HG03025 (cell line): ENCODE measurements at regions not wholly inside any gene's neighbourhood (a gene's known extent, or its start where the extent isn't known, plus 50 kb on each side); places are given as distances from the start of the nearest gene placed in this dataset.
"Not testable (repeated sequence)": the region's sequence is repeated elsewhere in the genome, so short reads cannot be mapped to it uniquely, and the experiment has no call there.

Experiments used
- ATAC-seq: cut with Tn5 transposase; IDR thresholded peaks from one replicate; pipeline ENCODE4 v1.9.1; 2021; ENCODE audit warnings: mild to moderate bottlenecking, moderate library complexity; ENCODE audit not compliant: unreplicated experiment, low FRiP score

GRCh38 chr2:89106369-89107019 is 415.0 kb downstream of the RPIA start:
- peak; percentile 51 for ATAC-seq

DNA sequence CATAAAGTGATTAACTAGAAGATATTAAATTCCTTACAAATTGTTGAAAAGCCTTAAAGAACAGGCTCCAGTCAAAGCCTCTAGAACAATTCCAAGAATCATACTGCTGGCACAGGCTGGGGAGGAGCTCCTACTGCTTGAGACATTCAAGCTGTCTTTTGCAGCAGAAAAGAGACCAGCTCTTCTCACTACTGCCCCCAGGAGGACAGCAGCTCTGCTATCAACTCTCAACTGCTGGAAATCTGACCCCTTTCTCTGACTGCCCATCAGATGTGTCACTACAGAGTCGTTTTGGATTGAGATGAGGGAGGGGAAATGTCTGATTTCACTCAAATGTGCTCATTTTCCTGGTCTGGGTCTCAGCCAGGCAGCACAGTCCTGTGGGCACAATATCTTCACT is 421.0 kb downstream of the RPIA start:
- ATAC-seq, result not testable (repeated sequence)

DNA sequence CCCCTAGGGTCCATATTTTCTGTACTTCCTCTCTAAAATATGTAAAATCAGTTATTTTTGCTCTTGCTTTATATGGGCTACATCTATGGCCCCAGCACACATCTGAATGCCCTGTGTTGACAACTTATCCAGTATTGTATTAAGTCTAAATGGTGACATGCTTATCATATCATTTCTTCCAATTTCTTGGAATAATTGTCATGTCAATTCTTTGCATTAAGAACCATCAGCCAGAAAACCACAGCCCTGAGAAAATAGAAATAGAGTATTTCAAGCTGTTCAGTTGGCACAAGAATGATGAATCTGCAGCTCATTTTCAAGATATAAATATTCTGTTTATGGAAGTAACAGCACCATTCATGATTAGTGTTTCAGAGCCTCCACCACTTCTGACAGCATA is 421.8 kb downstream of the RPIA start:
- ATAC-seq, result not testable (repeated sequence)

GRCh38 chr2:89129440-89129839 is 438.0 kb downstream of the RPIA start:
- ATAC-seq, result not testable (repeated sequence)

DNA sequence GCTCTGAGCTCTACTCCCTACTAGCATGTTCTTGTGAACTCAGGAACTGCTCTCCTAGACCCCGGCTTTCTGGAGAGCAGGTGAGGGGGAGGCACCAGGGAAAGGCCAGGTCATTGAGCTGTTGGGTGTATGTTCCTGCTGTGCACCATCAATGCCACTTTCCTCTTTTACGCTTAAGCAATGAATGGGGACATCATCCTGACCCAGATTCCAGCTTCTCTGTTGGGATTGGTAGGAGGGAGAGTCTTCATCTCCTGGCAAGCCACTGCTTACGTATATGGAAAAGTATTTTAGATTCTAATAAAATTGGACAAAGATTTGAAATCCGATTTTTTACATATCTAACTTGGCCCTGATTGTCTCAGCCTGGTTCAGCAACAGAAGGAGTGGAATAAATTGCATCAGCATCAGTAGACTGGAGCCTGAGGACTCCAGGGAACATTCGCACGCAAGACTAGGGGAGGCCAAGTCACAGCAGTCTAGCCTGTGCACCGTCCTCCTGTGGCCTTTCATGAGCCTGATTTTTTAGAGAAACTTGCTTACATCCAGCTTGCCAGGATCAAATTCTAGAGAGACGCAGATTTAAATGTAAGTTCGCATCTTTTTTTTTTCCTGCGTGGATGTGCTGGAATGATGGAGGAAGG is 439.3 kb downstream of the RPIA start:
- ATAC-seq, result not testable (repeated sequence)

DNA sequence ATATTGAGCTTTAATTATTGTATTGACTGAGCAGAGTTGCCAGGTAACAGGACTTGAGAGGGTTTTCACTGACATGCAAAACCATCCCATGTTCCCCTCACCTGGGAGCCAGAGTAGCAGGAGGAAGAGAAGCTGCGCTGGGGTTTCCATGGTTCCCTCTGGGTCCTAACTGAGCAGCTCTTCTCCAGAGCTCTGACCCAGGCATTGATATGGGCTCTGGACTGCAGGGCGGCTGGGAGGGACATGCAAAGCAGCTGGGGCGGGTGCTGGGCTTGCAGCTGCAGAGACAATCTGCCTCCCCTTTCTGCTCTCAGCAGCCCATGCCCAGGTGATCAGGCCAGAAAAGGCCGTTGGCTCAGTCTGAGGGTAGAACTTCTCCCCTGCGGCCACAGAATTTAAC is 451.5 kb downstream of the RPIA start:
- ATAC-seq, result not testable (repeated sequence)

DNA sequence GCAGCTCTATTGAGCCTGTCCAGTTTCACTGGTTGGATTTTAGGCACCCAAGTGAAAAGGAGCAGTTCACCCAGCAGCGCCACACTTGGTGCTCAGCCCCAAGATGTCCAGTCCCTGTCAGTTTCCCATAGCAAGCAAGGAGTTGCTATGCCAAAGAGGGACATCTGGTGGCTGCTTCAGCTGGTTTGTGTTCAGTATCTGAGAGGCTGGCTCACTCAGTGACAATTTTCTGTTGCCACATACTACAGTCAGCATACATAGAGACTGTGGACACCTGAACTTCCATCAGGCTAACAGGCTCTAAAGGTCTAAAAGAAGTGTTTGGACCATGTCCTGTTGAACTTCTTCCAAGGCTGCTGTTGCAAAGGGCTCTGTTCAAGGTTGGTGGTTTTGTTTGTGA is 453.9 kb downstream of the RPIA start:
- ATAC-seq, result not testable (repeated sequence)

DNA sequence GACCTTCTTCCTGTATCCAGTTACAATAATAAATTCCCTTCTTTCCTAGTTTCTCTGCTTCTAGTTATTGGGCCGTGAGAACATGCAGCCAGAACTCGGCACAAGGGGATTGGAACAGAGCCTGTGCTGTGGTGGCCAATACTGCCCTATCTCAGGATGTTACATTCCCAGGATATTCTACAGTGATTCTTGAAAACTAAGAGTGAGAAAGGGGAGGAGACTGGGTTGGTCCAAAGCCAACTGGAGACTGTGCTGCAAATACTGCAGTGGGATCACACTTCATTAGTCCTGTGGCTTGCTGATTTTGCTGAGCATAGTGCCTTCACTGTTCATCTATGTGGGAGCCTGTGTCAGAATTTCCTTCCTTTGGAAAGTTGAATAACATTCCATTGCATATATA is 456.8 kb downstream of the RPIA start:
- ATAC-seq, result not testable (repeated sequence)

GRCh38 chr2:89151699-89152098 is 460.2 kb downstream of the RPIA start:
- not testable (repeated sequence) for ATAC-seq

GRCh38 chr2:89152501-89152900 is 461.0 kb downstream of the RPIA start:
- ATAC-seq, result not testable (repeated sequence)

- ATAC-seq, result not testable (repeated sequence)
These were observed 461.7 kb downstream of the RPIA start for GRCh38 chr2:89153210-89153609.

DNA sequence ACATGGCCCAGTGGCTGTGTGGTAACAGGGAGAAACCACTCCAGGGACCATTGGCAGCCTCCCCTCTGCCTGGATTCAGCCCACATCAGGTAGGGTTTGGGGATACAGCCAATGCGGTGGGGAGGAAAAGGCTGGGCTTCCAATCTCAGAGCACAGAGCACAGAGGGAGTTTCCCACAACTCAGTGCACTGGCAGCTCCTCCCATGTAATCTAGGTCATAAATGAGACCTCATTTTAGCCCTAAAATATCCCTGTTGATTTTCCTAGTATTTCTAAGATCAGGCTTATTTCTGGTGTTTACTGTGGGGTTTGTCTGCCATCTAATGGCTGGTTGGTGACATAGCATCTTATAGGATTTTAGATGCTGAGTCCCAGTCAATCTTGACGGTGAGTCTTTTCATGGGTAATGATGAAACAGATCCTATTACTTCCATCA is 462.8 kb downstream of the RPIA start:
- ATAC-seq, result not testable (repeated sequence)

DNA sequence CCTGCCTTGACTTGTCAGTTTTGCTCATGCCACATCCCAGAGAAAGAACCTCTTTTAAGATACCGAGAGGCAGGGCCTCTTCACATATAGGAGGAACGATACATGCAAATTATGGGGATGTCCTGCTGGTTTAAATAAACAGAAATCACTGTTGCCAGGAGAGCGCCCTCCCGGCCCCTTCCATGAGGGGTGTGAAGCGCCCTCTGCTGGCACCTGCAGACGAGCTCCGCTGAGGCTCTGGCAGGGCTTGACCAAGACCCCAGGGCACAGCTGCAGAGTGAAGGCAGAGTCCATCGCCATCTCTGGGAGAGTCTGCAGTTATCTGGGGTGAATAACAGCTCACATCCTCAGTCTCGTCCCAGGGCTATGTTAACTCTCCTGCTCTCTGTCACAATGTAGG is 468.8 kb downstream of the RPIA start:
- ATAC-seq, result not testable (repeated sequence)

DNA sequence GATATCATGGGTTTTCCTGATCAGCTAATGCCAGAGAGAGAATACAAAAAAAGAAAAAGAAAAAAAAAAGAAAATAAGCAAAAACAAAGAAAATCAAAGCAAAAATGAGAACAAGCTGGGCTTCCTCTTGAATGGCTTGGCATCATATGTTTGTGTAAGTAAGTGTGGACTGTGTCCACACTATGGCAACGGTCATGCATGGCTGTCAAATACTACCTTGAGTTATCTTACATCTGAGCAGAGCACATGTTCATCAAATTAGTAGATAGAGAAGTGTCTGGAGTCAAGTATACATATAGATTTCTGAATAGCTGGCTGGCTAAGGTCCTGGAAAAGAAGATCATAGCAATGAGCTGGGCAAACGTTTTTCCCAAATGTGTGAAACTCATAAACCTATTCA is 470.2 kb downstream of the RPIA start:
- not testable (repeated sequence) for ATAC-seq

DNA sequence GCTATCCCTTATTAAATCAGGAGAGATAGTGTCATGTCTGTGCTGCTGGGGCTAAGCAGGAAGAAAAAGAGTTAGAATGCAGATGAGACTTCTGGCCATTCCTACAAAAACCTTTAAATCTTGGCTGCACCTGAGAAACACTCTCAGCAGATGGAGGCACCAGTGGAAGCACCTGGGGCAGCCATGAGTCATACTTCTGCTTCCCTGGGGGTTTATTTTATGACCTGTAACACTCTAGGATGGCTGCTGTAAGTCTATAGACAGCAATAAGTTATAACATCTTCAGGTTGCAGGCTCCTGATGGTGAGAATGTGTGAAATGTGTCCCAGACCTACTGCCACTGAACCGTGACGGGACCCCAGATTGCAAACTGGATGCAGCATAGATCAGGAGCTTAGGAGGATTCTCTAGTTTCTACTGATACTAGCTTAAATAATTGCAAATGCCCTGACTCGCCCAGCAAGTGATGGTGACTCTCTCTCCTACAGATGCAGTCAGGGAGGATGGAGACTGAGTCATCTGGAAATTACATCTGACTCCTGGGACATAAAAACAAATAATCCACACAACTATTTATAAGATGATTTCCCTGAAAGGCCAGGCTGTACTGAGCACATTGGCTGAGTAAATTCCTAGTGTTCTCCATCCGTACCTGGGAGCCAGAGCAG is 479.2 kb downstream of the RPIA start:
- not testable (repeated sequence) for ATAC-seq

GRCh38 chr2:89171174-89171519 is 479.7 kb downstream of the RPIA start:
- ATAC-seq, result not testable (repeated sequence)

DNA sequence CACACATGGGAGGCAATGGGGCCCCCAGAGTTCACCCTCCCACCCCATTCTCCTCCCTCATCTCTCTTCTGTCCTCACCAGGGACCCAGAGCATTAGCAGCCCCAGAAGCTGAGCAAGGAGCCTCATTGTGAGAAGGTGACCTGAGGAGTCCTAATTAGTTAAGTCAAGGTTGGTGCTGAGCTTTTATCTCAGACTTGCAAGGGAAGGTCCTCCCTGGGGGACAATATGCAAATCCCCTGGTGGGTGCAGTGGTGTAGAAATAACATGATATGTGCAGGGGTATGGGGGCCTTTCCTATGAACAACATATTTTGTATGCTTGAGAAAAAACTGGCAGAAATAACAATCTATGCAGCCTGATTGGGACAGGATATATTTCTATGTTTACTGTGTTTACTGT is 485.5 kb downstream of the RPIA start:
- ATAC-seq, result not testable (repeated sequence)

DNA sequence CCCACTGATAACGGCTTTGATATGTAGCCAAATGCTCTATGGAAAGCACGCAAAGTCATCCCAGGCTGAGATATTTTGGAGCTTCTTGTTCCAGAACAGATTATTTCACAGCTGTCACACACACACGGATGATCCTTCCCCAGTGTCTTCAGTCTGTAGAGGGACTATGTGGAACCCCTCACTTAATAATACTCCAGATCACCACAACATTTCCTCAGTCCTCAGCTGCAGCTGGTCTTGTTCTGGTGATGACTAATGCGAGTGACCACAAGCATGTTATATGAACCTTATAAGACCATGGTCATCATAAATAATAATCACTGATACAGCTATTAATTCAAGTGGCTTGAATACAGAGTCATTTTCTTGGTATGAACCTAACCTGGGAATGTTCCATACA is 490.7 kb downstream of the RPIA start:
- not testable (repeated sequence) for ATAC-seq

GRCh38 chr2:89184746-89185145 is 493.3 kb downstream of the RPIA start:
- not testable (repeated sequence) for ATAC-seq

DNA sequence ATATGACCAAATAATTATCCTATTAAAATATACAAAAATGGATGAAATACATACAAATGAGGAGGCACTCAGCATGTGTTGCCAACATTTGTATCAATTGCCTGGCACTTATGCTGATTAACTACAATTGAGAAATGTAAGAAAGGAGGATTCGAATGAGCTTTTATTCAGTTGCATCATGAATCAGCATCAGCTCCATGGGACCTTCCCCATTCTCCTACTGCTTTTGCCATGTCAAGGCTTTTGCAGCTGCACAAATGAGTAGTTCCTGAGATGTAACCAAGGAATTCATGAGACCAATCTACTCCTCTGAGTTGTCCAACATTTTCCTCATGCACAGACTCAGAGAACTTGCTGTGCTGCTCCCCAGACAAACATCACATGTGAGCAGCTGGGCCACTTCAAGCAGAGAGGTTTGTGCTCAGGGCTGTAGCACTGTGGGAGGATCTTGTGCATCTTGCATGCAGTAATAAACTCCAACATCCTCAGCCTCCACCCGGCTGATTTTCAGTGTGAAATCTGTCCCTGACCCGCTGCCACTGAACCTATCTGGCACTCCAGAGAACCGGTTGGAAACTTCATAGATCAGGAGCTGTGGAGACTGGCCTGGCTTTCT is 504.3 kb downstream of the RPIA start:
- not testable (repeated sequence) for ATAC-seq

GRCh38 chr2:89196719-89197118 is 505.2 kb downstream of the RPIA start:
- ATAC-seq, result not testable (repeated sequence)
